ENCODE measurements at regions not wholly inside any gene's neighbourhood (a gene's known extent, or its start where the extent isn't known, plus 50 kb on each side); places are given as distances from the start of the nearest gene placed in this dataset.
"Not testable (repeated sequence)": the region's sequence is repeated elsewhere in the genome, so short reads cannot be mapped to it uniquely, and the experiment has no call there.

GRCh38 chr7:91397612-91398011 is 133.4 kb downstream of the FZD1 start:
- H3K4me3 ChIP-seq (replicated peaks; ENCODE audit: low read depth, low read length) = no peak overlapping the region
- no peak for DNase-seq (ENCODE audit: low read depth)
- TF ChIP-seq CTCF (IDR thresholded peaks at IDR 0.05; ENCODE audit: low read length, missing control alignments) = no peak

- no peak for DNase-seq (ENCODE audit: low read depth)
- H3K4me3 ChIP-seq (replicated peaks; ENCODE audit: low read depth, low read length) = no peak overlapping the region
- TF ChIP-seq CTCF (IDR thresholded peaks at IDR 0.05; ENCODE audit: low read length, missing control alignments) = no peak
Measured at GRCh38 chr7:91398341-91398740, 134.1 kb downstream of the FZD1 start.

GRCh38 chr7:91405092-91405788 is 141.0 kb downstream of the FZD1 start:
- no peak for TF ChIP-seq CTCF (IDR thresholded peaks at IDR 0.05; ENCODE audit: low read length, missing control alignments)
- no peak overlapping the region for H3K4me3 ChIP-seq (replicated peaks; ENCODE audit: low read depth, low read length)
- no peak for DNase-seq (ENCODE audit: low read depth)

- not testable (repeated sequence) for H3K4me3 ChIP-seq (replicated peaks; ENCODE audit: low read depth, low read length); DNase-seq (ENCODE audit: low read depth)
Measured at GRCh38 chr7:91405873-91406272, 141.6 kb downstream of the FZD1 start.

GRCh38 chr7:91407942-91408341 is 143.7 kb downstream of the FZD1 start:
- H3K4me3 ChIP-seq (replicated peaks; ENCODE audit: low read depth, low read length) = no peak overlapping the region
- TF ChIP-seq CTCF (IDR thresholded peaks at IDR 0.05; ENCODE audit: low read length, missing control alignments) = no peak
- no peak for DNase-seq (ENCODE audit: low read depth)

GRCh38 chr7:91408388-91409154 is 144.3 kb downstream of the FZD1 start:
- TF ChIP-seq CTCF (IDR thresholded peaks at IDR 0.05; ENCODE audit: low read length, missing control alignments) = no peak

GRCh38 chr7:91411060-91411459 is 146.8 kb downstream of the FZD1 start:
- TF ChIP-seq CTCF (IDR thresholded peaks at IDR 0.05; ENCODE audit: low read length, missing control alignments) = no peak
- DNase-seq (ENCODE audit: low read depth) = peak; percentile 0
- no peak overlapping the region for H3K4me3 ChIP-seq (replicated peaks; ENCODE audit: low read depth, low read length)

More at GRCh38 chr7:91408388-91409154, 144.3 kb downstream of the FZD1 start:
- no peak for DNase-seq (ENCODE audit: low read depth)
- H3K4me3 ChIP-seq (replicated peaks; ENCODE audit: low read depth, low read length) = no peak overlapping the region
